HepG2 (cell line): ENCODE measurements at regions not wholly inside any gene's neighbourhood (a gene's known extent, or its start where the extent isn't known, plus 50 kb on each side); places are given as distances from the start of the nearest gene placed in this dataset.

Experiments used
- ATAC-seq: fragments of 200-7000 bp; cut with Tn5 transposase; 3 replicates; pipeline ENCODE4 v1.9.1; 2020; ENCODE audit warnings: mild to moderate bottlenecking, moderate library complexity
- BruUV-seq: library from RNA; stranded (reverse); fragments of 400-500 nt; replicated peaks from 2 replicates; lab custom pipeline; 2021; lab: Mats Ljungman, UMichigan
- CTCF ChIA-PET: fragments of 300-600 bp; formaldehyde crosslinking; extraction: SDS; loops from one replicate; lab custom pipeline; 2021; ENCODE audit warnings: low total read pairs, inconsistent platforms, low intra/inter-chr PET ratio; lab: Yijun Ruan, JAX
- POLR2A ChIA-PET: fragments of 350-600 bp; sonication (Branson Sonifier 250); formaldehyde crosslinking; loops from one replicate; lab custom pipeline; 2020; ENCODE audit warnings: antibody characterized with exemption, inconsistent platforms; lab: Yijun Ruan, JAX
- DNase-seq: peaks from one replicate; pipeline ENCODE4 v3.0.0-alpha.2; 2015; ENCODE audit warnings: low spot score
- FAIRE-seq: peaks from 3 replicates; lab custom pipeline; 2011; peaks lifted over from hg19 to GRCh38; lab: Jason Lieb, UNC
- H2AFZ ChIP-seq: one replicate; pipeline ENCODE4 v1.6.1; 2011; ENCODE audit warnings: low read length, inconsistent platforms
- H3K27ac ChIP-seq: fragments of 300-600 bp; 3 replicates; pipeline ENCODE4 v1.8.0; 2011; ENCODE audit warnings: mixed run types, mild to moderate bottlenecking, mixed read lengths, low read length, inconsistent platforms; ENCODE audit not compliant: insufficient read depth; ENCODE audit errors: extremely low read length
- H3K27me3 ChIP-seq, 2 experiments: fragments of 200-600 bp in 1 of 2; 2 replicates in 1 of 2; 3 replicates in 1 of 2; pipeline versions ENCODE4 v1.6.0 to v1.8.0; 2011; ENCODE audit warnings: low read length in 2 of 2, mild to moderate bottlenecking in 2 of 2, moderate library complexity in 2 of 2, inconsistent platforms in 1 of 2; ENCODE audit not compliant: insufficient read depth in 2 of 2, control insufficient read depth in 1 of 2
- H3K36me3 ChIP-seq, 2 experiments: fragments of 200-600 bp in 1 of 2; replicated peaks in 1 of 2; 2 replicates in 1 of 2; 3 replicates in 1 of 2; pipeline versions ENCODE4 v1.5.1 to v1.8.0; 2011; ENCODE audit warnings: low read length in 2 of 2, inconsistent platforms in 1 of 2; ENCODE audit not compliant: insufficient read depth in 2 of 2, control insufficient read depth in 1 of 2
- H3K4me1 ChIP-seq: 2 replicates; pipeline ENCODE4 v1.5.1; 2012; ENCODE audit warnings: low read length, inconsistent platforms; ENCODE audit not compliant: insufficient read depth
- H3K4me2 ChIP-seq: 2 replicates; pipeline ENCODE4 v1.6.0; 2011; ENCODE audit warnings: low read depth, low read length, inconsistent platforms
- H3K4me3 ChIP-seq, 3 experiments: fragments of 200-600 bp in 1 of 3; sonication (generic), shearing (Covaris generic) in 1 of 3; replicated peaks in 1 of 3; 2 replicates each; pipeline ENCODE4 v1.5.1; 2011 to 2016; ENCODE audit warnings: low read length in 3 of 3, inconsistent platforms in 2 of 3, low read depth in 2 of 3, mild to moderate bottlenecking in 2 of 3, control low read depth in 1 of 3, mixed read lengths in 1 of 3; ENCODE audit not compliant: insufficient read depth in 1 of 3
- H3K79me2 ChIP-seq: one replicate; pipeline ENCODE4 v1.6.1; 2011; ENCODE audit warnings: low read length, inconsistent platforms; ENCODE audit not compliant: insufficient read depth
- H3K9ac ChIP-seq: 2 replicates; pipeline ENCODE4 v1.6.0; 2011; ENCODE audit warnings: mild to moderate bottlenecking, low read depth, low read length, inconsistent platforms; ENCODE audit not compliant: insufficient read depth
- H3K9me3 ChIP-seq: 2 replicates; pipeline ENCODE4 v1.5.1; 2012; ENCODE audit warnings: mild to moderate bottlenecking, low read length
- H4K20me1 ChIP-seq: 2 replicates; pipeline ENCODE4 v1.6.0; 2011; ENCODE audit warnings: inconsistent platforms, mild to moderate bottlenecking, low read length, moderate library complexity; ENCODE audit not compliant: insufficient read depth
- CHCHD3 ChIP-seq: sonication (generic); formaldehyde crosslinking; IDR thresholded peaks from 2 replicates; pipeline ENCODE4 v1.8.0; 2022; ENCODE audit warnings: mild to moderate bottlenecking, missing genetic modification reagents, moderate library complexity
- DRAP1 ChIP-seq: IDR thresholded peaks from 2 replicates; pipeline ENCODE4 v1.6.1; 2016; ENCODE audit warnings: missing genetic modification reagents, missing compliant biosample characterization
- FLYWCH1 ChIP-seq: sonication (generic); formaldehyde crosslinking; IDR thresholded peaks from 2 replicates; pipeline ENCODE4 v1.8.1; 2023; ENCODE audit warnings: mild to moderate bottlenecking, missing genetic modification reagents
- MED1 ChIP-seq: sonication (generic); formaldehyde crosslinking; IDR thresholded peaks from 2 replicates; pipeline ENCODE4 v1.4.0; 2020; ENCODE audit warnings: missing genetic modification reagents
- MLX ChIP-seq: IDR thresholded peaks from 2 replicates; pipeline ENCODE4 v1.6.1; 2016
- NKX3-1 ChIP-seq: sonication (generic); formaldehyde crosslinking; IDR thresholded peaks from 2 replicates; pipeline ENCODE4 v1.5.0; 2020; ENCODE audit warnings: missing genetic modification reagents
- PRMT3 ChIP-seq: sonication (generic); formaldehyde crosslinking; IDR thresholded peaks from 2 replicates; pipeline ENCODE4 v1.8.1; 2022; ENCODE audit warnings: low read depth, mild to moderate bottlenecking, moderate library complexity, missing genetic modification reagents, borderline replicate concordance
- REST ChIP-seq, 2 experiments: IDR thresholded peaks; 2 replicates each; pipeline ENCODE4 v1.6.1; 2011 to 2012; ENCODE audit warnings: low read length in 2 of 2, borderline replicate concordance in 1 of 2, low read depth in 1 of 2, mild to moderate bottlenecking in 1 of 2, moderate library complexity in 1 of 2
- SRY ChIP-seq: sonication (generic); formaldehyde crosslinking; IDR thresholded peaks from 2 replicates; pipeline ENCODE4 v1.8.0; 2022; ENCODE audit warnings: mild to moderate bottlenecking, missing genetic modification reagents
- TGIF2 ChIP-seq: IDR thresholded peaks from 2 replicates; pipeline ENCODE4 v1.6.1; 2016; ENCODE audit warnings: control low read depth, missing compliant biosample characterization
- TP53 ChIP-seq: sonication (generic); formaldehyde crosslinking; conservative IDR thresholded peaks from 2 replicates; pipeline ENCODE4 v1.4.0; 2020; ENCODE audit warnings: missing genetic modification reagents
- ZFP91 ChIP-seq: sonication (generic); formaldehyde crosslinking; IDR thresholded peaks from 2 replicates; pipeline ENCODE4 v1.9.0; 2022; ENCODE audit warnings: missing genetic modification reagents, mild to moderate bottlenecking, borderline replicate concordance
- ZNF543 ChIP-seq: sonication (generic); formaldehyde crosslinking; IDR thresholded peaks from 2 replicates; pipeline ENCODE4 v1.4.0; 2020; ENCODE audit warnings: mild to moderate bottlenecking, missing genetic modification reagents
- ZNF567 ChIP-seq: sonication (generic); formaldehyde crosslinking; IDR thresholded peaks from 2 replicates; pipeline ENCODE4 v1.8.1; 2023; ENCODE audit warnings: mild to moderate bottlenecking, missing genetic modification reagents, borderline replicate concordance
- ZNF605 ChIP-seq: sonication (generic); formaldehyde crosslinking; IDR thresholded peaks from 2 replicates; pipeline ENCODE4 v1.8.0; 2022; ENCODE audit warnings: mild to moderate bottlenecking, missing genetic modification reagents
- ZNF607 ChIP-seq: sonication (generic); formaldehyde crosslinking; IDR thresholded peaks from 2 replicates; pipeline ENCODE4 v1.5.1; 2020; ENCODE audit warnings: missing genetic modification reagents, mild to moderate bottlenecking, borderline replicate concordance
- ZNF720 ChIP-seq: sonication (generic); formaldehyde crosslinking; IDR thresholded peaks from 2 replicates; pipeline ENCODE4 v1.4.0; 2020; ENCODE audit warnings: missing genetic modification reagents
- WGBS: methylation state at CpG from one replicate; pipeline ENCODE4 v1.1.6; 2017; ENCODE audit warnings: low lambda C conversion rate; 5-methylcytosine and 5-hydroxymethylcytosine counted together
- in situ Hi-C: cut with HindIII; loops from 2 replicates; pipeline ENCODE4 v1.10.0; 2017; ENCODE audit warnings: low pct_unique_long_range_greater_than_20kb; ENCODE audit not compliant: extremely low pct_ligation_motif_present
- intact Hi-C: fragments of 100-400 bp; cut with micrococcal nuclease; formaldehyde crosslinking; loops from one replicate; pipeline ENCODE4 v1.10.0; 2022; ENCODE audit not compliant: unreplicated experiment

GRCh38 chr5:117347280-117347679, 772.7 kb upstream of the SEMA6A start:
- WGBS = 2% methylated on average over 2 of the region's 2 CpGs
- in situ Hi-C loops (no loop called here), intact Hi-C loops (no loop called here)
- H3K9me3 ChIP-seq = no peaks in the 10 kb centered on the region
- no peak overlapping the region for H3K4me3 ChIP-seq
- no peak for ATAC-seq
- H3K4me2 ChIP-seq = no peak overlapping the region
- H3K4me1 ChIP-seq = no peaks in the 10 kb centered on the region
- no peak overlapping the region for H3K9ac ChIP-seq
- H3K36me3 ChIP-seq = no peaks in the 10 kb centered on the region
- H2AFZ ChIP-seq = no peak overlapping the region
- no peak for TF ChIP-seq ZNF567
- no peak for TF ChIP-seq DRAP1 (CRISPR knock-in tag)
- no peak for TF ChIP-seq MLX (CRISPR knock-in tag)
- no peak for TF ChIP-seq TGIF2
- TF ChIP-seq ZNF607 (CRISPR knock-in tag) = no peak
- TF ChIP-seq ZNF605 (CRISPR knock-in tag) = no peak
- no peak for TF ChIP-seq ZNF543 (CRISPR knock-in tag)
- no peak for TF ChIP-seq TP53 (CRISPR knock-in tag)
- no peak for TF ChIP-seq MED1
- no peak for TF ChIP-seq FLYWCH1 (CRISPR knock-in tag)
- no peak for TF ChIP-seq SRY (CRISPR knock-in tag)
- no peak for TF ChIP-seq REST (IDR thresholded peaks at IDR 0.05; ENCODE audit: borderline replicate concordance in 1 of 2, low read depth in 1 of 2, low read length in 2 of 2)
- no peak for TF ChIP-seq ZNF720 (CRISPR knock-in tag)
- TF ChIP-seq PRMT3 = no peak
- TF ChIP-seq NKX3-1 (CRISPR knock-in tag) = no peak
- TF ChIP-seq ZFP91 (CRISPR knock-in tag) = no peak
- no peak for TF ChIP-seq CHCHD3 (CRISPR knock-in tag)
- H3K27ac ChIP-seq = no peak overlapping the region
- no peak for DNase-seq
- BruUV-seq = no TSS peak
- POLR2A ChIA-PET = no interaction called here
- no peaks in the 10 kb centered on the region; a peak in 1 of 5 replicates for H3K27me3 ChIP-seq
- H3K79me2 ChIP-seq = no peaks in the 10 kb centered on the region
- CTCF ChIA-PET = no interaction called here
- FAIRE-seq = no peak
- H4K20me1 ChIP-seq = no peaks in the 10 kb centered on the region
